ENCODE measurements at regions not wholly inside any gene's neighbourhood (a gene's known extent, or its start where the extent isn't known, plus 50 kb on each side); places are given as distances from the start of the nearest gene placed in this dataset.
"Not testable (repeated sequence)": the region's sequence is repeated elsewhere in the genome, so short reads cannot be mapped to it uniquely, and the experiment has no call there.

DNA sequence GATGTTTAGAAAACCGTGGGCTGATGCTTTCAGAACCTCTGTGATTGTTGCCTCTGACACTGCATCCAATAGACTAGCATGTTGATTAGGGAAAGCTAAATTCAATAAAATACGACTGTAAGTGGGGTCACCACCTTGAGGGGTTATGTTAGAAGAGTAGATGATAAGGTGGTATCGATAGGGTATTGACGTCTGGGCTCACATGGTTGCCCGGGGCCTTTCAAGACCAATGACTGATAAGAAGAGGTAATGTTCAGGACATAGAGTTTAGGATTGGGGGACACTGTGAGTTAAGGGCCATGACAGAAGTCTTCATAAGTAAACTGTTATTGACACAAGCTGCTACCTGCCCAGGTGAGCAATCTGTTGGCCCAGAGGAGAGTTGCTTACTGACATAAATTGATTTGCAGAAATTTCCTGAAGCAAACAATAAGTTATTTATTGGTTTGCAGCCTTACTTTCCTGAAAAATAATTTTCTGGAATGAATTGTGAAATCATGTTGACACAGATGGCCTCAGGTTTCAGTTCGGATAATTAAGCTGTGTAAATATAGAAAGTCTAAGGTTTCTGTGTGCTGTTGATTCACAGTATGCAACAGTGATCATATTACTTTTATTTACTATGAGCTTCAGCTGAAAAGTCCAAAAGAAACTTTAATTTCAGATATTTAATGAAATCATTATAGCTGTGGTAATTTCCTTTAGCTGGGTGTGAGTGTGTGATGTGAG lies 289.9 kb upstream of the PRSS16 start:
- peak; percentile 21 for DNase-seq

DNA sequence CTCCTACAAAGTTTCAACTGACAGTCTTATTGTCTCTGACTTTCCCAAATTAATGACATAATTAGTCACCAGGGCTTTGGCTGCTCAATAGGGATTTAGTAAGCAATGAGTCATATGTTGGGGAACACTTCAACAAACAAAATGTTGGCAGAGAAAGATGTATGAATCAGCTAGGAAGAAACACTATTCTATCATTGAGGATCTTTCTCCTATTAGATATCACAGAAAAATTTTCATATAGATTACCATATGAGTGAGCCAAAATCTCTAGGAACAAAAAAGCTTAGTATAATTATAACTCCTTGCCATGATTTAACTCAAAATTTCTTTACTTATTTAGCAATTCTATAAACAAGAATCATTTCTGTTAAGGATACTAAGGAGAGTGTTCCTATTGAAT lies 286.3 kb upstream of the PRSS16 start:
- DNase-seq: not testable (repeated sequence)

DNA sequence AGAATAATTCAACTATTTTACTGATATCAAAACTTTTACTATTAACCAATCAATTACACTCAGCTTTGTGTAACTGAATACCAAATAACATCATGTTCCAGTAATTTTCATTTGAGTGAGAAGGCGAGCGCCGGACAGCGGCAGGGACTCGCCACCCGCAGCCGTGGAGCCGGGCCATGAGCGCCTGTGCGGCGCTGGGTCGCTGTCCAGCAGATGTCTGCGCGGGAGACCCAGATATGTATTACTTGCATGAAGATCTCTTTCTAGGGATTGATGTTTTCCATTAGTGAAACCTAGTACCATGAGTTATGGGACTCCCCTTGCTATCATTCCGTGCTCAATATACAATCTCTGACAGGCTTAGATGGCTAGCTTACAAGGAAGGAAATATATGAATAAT lies 245.1 kb upstream of the PRSS16 start:
- DNase-seq: no peak

DNA sequence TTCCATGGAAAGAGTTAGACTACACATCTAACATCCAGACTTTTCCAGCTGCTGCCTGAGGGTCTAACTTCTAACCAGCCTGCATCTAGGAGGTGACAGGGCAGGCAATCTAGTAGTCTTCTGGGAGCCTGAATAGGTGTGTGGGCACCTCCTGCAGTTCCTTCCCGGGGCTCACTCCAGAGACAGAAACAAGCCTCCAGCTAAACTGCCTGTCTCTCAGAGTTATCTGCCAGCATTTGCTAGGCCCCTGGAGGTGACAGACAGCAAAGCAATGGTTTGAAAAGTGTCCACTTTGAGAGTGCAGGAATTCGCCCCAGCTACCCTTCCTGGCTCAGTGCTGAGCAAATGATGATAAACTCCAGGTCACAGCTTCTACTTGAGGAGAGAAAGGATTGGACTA lies 240.5 kb upstream of the PRSS16 start:
- no peak for DNase-seq

DNA sequence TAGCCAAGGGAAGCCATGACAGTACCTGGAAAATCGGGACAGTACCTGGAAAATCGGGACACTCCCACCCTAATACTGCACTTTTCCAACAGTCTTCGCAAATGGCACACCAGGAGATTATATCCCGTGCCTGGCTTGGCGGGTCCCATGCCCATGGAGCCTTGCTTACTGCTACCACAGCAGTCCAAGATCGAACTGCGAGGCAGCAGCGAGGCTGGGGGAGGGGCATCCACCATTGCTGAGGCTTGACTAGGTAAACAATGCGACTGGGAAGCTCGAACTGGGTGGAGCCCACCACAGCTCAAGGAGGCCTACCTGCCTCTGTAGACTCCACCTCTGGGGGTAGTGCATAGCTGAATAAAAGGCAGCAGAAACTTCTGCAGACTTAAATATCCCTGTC lies 238.9 kb upstream of the PRSS16 start:
- DNase-seq: not testable (repeated sequence)

DNA sequence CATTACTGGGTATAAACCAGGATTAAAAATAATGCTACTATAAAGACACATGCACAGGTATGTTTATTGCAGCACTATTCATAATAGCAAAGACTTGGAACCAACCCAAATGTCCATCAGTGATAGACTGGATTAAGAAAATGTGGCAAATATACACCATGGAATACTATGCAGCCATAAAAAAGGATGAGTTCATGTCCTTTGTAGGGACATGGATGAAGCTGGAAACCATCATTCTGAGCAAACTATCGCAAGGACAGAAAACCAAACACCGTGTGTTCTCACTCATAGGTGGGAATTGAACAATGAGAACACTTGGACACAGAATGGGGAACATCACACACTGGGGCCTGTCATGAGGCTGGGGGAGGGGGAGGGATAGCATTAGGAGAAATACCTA lies 233.4 kb upstream of the PRSS16 start:
- DNase-seq: not testable (repeated sequence)

DNA sequence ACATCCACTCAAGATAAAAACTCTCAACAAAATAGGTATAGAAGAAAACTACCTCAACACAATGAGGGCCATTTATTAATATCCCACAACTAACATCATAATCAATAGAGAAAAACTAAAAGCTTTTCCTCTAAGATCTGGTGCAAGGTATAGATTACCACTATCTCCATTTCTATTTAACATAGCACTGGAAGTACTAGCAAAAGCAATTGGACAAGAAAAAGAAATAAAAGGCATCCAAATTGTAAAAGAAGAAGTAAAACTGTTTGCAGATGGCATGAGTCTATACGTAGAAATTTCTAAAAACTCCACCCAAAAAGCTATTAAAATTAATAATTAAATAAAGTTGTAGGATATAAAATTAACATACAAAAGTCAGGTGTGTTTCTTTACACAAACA lies 230.8 kb upstream of the PRSS16 start:
- DNase-seq: no peak

DNA sequence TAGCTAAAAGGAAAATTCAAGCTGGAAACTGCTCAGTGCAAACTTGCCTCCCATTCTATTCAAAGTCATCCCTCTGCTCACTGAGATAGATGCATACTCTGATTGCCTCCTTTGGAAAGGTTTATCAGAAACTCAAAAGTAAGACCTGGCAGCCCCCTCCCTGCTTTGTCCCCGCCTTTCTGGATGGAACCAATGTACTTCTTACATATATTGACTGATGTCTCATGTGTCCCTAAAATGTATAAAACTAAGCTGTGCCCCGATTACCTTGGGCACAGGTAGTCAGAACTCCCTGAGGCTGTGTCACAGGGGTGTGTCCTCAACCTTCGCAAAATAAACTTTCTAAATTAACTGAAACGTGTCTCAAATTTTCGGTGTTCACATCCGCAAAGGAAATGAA lies 229.1 kb upstream of the PRSS16 start:
- DNase-seq: not testable (repeated sequence)

DNA sequence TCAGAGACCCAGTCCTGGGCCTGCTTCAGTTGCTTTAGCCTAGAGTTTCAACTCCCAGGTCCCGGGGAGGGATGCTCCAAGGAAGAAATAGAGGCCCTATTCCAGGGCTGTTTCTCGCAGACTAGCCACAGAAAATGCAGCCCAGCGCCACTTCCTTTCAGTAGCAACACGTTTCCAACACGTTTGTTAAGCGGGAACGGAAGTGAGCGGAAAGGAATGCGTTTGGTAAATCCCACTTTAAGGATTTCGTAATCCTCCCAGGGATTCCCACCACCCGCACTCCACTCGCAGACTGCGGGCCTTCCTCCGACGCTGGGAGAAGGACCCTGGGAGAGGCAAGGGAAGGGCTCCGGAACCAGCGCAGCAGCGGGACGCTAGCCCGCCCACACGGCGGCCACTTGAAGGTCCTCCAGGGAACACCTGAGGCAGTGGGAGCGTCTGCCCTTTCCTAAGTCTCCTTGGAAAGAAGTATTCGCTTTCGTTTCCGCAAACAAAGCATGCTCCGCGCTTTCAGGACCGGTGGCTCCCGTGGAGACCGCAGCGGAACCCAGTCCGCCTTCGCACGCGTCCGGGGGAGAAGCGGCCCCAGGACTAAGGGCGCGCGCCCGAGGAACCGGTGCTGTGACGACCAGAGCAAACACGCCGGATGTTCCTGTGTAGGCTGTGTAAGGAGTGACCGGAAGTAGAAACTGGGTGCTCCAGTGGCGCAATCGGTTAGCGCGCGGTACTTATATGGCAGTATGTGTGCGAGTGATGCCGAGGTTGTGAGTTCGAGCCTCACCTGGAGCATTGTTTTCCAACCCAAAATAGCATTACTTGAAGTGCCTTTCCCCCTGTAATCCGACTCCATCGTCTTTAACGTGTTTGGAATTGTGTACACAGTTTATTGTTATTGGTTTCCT lies 227.6 kb upstream of the PRSS16 start:
- peak; percentile 91 for DNase-seq

DNA sequence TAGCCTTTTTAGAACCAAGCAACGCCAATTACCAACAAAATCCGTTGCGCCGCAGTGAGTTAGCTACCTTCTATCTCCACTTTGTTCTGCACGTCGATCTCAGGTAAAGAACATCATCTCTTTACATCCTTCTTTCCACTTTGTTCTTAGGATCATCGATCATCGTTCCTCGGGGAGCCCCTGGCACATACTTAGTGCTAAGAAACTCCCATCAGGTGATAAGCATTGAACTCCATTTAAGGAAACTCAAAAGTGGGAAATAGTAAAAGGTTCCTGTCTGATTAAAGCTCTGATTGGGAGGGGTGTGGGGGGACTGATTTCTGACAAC lies 227.0 kb upstream of the PRSS16 start:
- no peak for DNase-seq

DNA sequence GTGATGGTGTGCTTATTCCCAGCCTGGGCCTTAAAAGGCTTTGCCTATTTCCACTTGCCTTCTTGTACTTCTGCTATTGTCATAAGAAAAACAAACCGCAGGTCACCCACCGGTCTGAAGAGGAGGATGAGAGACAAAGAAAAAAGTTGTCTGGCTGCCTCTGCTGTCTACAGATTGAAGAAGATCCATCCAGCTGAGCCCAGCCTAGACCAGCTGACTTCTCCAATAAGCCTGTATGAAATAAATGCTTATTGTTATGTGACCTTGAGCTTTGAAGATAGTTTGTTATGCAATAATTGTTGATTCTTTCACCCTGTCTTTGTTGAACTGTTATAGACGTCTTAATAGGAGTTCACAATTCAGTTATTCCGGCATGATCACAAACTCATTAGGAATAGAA lies 223.8 kb upstream of the PRSS16 start:
- DNase-seq: no peak

DNA sequence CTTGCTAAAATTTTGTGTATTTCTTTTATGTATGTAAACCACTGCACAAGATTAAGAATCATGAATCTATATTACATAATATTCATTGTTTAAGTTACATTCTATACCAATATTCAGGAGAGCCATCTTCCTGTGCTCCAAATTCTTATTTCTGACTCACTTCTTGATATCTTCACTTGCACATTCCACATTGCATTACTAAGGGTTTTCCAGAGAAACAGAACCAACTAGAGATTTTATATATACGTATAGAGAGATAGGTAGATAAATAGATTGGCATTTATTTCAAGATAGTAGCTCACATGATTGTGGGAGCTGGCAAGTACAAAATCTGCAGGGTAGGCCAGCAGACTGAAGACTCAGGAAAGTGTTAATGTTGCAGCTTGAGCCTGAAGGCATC lies 222.2 kb upstream of the PRSS16 start:
- DNase-seq: no peak

DNA sequence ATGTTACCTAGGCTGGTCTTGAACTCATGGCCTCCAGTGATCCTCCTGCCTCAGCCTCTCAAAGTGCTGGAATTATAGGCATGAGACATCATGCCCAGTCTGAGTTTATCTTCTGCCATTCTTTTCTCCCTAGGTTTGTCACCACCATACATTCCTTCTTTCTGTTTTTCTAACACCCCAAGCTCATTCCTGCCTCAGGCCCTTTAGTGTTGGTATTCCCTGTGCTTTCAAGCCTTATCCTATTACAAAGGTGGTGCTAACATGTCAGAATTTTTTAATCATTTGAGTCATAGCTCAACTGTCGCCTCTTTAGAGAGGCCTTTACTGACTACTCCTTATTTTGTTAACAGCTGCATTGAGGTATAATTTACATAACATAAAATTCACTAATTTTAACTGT lies 221.1 kb upstream of the PRSS16 start:
- no peak for DNase-seq

DNA sequence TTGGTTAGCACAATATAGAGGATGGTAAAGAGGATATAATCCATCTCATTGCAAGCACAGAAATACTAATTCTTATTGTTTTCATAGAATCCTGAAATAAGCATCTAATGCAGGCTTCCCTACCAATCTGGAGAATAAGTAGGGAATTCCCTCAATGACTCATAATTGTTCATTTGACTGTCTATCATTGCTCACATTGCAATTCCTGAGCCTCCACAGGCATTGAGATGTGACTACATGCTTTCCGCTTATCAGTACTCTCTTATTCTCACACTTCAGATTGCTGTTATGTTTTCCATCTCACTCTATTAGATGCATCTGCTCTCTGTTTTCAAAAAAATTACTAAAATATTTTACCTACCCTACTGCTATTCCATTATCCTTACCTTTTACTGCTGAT lies 216.2 kb upstream of the PRSS16 start:
- no peak for DNase-seq

DNA sequence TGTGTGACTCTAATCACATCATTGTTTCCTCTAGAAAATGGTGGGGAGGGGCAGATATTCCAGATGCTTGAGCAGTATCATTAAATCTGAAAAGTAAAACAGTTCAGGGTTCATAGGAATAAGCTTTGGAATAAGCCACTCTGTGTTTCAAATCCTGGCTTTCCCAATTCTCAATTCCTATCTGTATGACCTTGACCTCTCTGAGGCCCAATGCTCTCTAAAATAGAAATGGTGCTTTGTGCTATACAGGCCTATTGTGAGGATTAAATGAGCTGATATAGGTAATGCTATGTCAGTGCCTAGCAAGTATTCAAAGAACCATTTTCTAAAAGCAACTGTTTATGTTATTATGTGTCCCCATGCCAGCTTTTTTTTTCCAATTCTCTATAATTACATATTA lies 209.0 kb upstream of the PRSS16 start:
- no peak for DNase-seq

DNA sequence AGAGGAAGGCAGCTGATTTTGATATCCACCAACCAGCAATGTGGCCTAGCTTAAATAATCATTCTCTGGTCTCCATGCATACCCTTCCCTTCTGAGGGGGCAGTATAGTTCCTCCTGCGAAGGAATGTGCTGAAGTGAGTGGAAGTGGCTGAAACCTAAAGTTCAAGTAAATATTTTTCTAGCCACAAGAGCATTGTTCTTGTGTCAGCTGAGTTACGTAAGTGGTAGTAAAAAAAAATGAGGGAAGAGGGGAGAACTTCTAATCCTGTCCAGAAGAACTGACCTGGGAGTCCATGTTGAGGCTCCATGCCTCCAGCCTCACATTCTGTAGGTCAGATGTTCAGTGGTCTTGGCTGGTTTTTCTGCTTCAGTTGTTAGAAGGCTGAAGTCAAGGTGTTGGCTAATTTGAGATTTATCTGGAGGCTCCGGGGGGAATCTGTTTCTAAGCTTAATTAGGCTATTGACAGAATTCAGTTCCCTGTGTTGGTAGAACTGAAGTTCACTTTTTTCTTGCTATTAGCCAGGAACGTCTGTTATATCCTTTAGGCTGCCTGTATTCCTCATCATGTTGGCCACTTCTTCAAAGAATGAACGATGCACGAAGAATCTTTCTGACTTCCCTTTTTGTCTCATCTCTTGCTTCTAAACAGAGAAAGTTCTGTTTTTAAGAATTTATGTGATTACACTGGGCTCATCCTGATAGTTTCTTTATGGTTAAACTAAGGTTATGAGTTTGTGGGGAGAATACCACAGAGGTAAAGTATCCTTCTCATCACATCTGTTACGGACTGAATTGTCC lies 207.1 kb upstream of the PRSS16 start:
- no peak for DNase-seq

DNA sequence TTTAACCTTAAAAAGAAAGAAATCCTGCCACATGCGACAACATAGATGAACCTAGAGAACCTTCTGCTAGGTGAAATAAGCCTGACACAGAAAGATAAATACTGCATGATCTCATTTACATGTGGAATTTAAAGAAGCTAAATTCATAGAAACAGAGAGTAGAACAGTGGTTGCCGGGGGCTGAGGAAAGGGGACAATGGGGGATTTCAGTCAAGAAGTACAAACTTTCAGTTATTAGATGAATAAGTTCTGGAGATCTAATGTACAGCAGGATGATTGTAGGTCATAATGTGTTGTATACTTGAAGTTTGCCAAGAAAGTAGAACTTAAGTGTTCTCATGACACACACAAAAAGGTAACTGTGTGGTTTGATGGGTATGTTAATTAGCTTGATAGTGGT lies 204.3 kb upstream of the PRSS16 start:
- DNase-seq: no peak

DNA sequence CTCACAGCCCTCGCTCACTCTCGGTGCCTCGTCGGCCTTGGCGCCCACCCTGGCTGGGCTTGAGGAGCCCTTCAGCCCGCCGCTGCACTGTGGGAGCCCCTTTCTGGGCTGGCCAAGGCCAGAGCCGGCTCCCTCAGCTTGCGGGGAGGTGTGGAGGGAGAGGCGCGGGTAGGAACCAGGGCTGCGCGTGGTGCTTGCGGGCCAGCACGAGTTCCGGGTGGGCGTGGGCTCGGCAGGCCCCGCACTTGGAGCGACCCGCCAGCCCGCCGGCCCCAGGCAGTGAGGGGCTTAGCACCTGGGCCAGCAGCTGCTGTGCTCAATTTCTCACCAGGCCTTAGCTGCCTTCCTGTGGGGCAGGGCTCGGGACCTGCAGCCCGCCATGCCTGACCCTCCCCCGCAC lies 202.4 kb upstream of the PRSS16 start:
- not testable (repeated sequence) for DNase-seq

DNA sequence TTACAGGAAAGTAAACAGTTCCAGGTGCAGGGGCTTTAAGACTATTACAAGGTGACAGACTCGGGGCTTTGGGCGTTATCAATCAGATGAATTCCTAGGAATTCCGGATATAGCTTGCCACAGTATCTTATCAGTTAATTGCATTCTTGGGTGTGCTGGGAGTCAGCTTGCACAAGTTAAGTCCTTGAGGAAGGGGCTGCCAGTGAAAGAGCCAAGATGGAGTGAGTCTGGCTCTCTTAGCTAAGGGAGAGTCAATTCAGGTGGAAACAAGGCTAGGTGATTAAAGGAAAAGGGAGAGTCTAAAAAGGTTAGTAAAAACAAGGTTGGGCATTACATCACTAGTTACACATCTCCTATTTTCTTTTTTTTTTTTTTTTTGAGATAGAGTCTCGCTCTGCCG lies 199.8 kb upstream of the PRSS16 start:
- not testable (repeated sequence) for DNase-seq

DNA sequence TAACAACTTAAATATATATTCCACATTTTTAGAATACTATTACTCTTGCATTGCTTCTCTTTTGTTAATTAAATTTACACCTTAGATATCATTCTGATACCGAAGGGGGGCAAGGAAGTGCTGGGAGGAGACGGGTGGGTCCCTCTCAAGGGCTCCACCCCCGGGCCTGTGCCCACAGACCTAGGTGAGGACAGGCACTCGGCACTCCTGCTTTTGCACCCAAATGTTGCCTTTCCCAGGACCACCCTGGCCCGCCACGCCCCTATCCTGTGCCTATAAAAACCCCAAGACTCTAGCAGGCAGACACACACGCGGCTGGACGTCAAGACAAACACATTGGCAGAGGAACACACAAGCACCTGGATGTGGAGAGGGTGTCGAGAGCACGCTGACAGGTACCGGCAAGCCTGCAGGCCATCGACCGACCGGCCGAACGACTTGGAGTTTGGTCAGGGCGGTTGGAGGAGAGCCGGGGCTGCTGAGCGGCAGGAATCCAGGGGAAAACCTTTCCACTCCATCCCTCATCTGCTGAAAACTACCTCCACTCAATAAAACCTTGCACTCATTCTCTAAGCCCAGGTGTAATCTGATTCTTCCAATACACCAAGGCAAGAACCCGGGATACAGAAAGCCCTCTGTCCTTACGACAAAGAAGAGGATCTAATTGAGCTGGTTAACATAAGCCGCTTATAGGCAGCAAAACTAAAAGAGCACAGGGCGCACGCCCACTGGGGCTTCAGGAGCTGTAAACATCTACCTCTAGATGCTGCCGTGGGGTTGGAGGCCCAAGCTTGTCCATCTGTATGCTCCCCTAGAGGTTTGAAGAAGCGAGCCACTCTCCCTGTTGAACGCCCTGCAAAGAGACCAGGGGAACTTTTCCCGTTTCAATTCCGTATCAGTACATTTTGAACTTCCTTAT lies 197.4 kb upstream of the PRSS16 start:
- DNase-seq: no peak

DNA sequence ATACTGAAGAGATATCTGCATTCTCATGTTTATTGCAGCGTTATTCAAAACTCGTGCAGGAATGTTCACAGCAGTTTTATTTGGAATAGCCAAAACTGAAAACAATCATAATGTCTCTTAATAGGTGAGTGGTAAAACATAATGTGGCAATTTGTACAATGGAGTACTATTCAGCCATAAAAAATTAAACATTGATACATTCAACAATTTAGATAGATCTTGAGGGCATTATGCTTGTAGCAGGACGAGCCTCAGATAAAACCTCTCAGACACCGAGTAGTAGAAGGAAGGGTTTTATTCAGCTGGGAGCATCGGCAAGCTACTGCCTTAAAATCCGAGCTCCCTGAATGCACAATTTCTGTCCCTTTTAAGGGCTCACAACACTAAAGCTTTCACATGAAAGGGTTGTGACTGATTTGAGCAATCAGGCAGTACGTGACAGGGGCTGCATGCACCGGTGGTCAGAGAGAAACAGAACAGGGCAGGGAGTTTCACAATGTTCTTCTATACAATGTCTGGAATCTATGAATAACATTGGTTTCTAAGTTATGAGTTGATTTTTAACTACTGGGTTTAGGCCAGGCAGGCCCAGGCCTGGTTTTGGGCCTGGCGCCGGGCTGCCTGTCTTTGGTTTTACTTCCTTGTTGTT lies 195.3 kb upstream of the PRSS16 start:
- DNase-seq: not testable (repeated sequence)

DNA sequence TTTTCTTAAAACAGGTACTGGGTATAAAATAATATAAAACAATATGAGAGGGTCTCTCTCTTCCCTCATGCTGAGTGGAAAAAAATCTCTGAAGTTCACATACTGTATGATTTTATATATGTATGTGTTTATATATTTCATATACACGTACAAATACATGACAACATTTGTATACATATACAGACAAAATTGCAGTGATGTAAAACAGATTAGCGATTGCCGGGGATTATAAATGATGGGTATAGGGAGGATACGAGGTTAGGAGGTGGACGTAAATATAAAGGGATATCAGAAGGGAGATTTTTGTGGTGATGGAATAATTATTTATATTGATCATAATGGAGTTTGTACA lies 194.8 kb upstream of the PRSS16 start:
- no peak for DNase-seq

Data from SHP77 treated with DMSO at 0.1 percent for 48 hours (cell line).